ENCODE measurements at regions not wholly inside any gene's neighbourhood (a gene's known extent, or its start where the extent isn't known, plus 50 kb on each side); places are given as distances from the start of the nearest gene placed in this dataset.

DNA sequence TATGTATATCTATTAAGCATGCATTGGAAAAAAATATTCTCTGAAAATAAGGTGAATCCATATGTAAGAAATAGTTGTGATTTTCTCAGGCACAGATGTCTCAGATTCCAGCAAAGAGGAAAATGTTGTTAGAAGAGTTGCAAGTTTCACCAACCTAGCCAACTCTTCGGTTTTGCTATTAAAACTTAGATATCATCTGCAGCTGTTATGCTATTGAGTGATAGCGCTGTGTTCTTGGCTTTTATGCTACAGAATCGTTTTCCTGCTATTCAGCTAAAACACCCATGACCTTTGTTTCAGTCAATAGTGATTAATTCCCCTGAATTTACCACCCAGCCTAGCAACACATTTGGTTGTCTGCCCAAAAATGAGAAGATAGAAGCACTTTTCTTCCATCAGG lies 795.6 kb upstream of the ANO3 start:
- no peaks in the 10 kb centered on the region for H3K9me3 ChIP-seq
- H3K4me1 ChIP-seq, result no peaks in the 10 kb centered on the region
- H3K27me3 ChIP-seq, result no peaks in the 10 kb centered on the region
- DNase-seq, result no peak
- no peak overlapping the region for H3K4me3 ChIP-seq
- TF ChIP-seq, protein P1, sequence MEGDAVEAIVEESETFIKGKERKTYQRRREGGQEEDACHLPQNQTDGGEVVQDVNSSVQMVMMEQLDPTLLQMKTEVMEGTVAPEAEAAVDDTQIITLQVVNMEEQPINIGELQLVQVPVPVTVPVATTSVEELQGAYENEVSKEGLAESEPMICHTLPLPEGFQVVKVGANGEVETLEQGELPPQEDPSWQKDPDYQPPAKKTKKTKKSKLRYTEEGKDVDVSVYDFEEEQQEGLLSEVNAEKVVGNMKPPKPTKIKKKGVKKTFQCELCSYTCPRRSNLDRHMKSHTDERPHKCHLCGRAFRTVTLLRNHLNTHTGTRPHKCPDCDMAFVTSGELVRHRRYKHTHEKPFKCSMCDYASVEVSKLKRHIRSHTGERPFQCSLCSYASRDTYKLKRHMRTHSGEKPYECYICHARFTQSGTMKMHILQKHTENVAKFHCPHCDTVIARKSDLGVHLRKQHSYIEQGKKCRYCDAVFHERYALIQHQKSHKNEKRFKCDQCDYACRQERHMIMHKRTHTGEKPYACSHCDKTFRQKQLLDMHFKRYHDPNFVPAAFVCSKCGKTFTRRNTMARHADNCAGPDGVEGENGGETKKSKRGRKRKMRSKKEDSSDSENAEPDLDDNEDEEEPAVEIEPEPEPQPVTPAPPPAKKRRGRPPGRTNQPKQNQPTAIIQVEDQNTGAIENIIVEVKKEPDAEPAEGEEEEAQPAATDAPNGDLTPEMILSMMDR (IDR thresholded peaks at IDR 0.05), result no peak
- H3K27ac ChIP-seq, result no peak overlapping the region
- H3K36me3 ChIP-seq, result no peaks in the 10 kb centered on the region
- intact Hi-C loops (cut with DNase I; ENCODE audit: low total_unique reads), result no loop called here

DNA sequence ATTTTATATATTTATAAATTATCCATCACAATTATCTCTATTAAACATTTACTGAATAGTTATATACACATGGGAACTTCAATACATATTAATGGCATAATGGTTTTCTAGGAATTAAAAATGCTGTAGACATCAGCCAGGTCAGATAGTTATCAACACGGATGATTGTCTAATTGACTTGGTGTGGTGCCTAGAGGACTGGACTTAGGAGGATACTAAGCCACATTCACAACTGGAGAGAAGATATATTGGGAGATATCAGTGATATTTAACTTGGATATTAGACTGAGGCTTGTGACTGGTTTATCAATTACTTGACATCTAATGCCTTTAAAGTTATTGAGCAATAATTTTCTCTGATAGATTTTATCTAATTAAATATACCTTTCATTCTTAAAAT lies 794.5 kb upstream of the ANO3 start:
- Histone ChIP-seq H3K9me3 (no peaks in the 10 kb centered on the region), H3K27me3 (no peaks in the 10 kb centered on the region), H3K27ac (no peak overlapping the region), H3K4me3 (no peak overlapping the region), H3K36me3 (no peaks in the 10 kb centered on the region), H3K4me1 (no peaks in the 10 kb centered on the region)
- TF ChIP-seq, protein P1 (IDR thresholded peaks at IDR 0.05), result no peak
- intact Hi-C loops (cut with DNase I; ENCODE audit: low total_unique reads), result no loop called here
- no peak for DNase-seq

DNA sequence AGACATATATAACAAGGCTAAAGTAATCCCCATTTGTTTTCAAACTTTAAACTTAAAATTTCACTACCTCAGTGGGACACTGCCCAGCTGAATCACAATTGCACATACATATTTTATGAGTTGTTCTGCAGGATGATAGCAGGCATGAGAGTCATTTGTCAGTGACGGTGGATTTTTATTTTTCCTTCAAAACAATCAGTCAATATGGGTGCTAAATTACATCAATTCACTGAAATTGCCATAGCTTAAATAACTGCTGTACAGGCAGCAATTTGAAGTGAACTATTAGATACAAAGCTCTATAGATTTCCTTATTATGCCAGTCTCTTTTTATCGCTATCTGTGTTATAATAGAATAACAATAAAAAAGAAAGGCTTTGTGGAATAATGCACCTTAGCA lies 784.6 kb upstream of the ANO3 start:
- no peaks in the 10 kb centered on the region for H3K27me3 ChIP-seq
- no peak overlapping the region for H3K4me3 ChIP-seq
- no peak overlapping the region for H3K27ac ChIP-seq
- H3K4me1 ChIP-seq, result no peaks in the 10 kb centered on the region
- TF ChIP-seq, protein P1 (IDR thresholded peaks at IDR 0.05), result no peak
- H3K9me3 ChIP-seq, result no peaks in the 10 kb centered on the region
- H3K36me3 ChIP-seq, result no peaks in the 10 kb centered on the region
- DNase-seq, result no peak
- intact Hi-C loops (cut with DNase I; ENCODE audit: low total_unique reads), result no loop called here

DNA sequence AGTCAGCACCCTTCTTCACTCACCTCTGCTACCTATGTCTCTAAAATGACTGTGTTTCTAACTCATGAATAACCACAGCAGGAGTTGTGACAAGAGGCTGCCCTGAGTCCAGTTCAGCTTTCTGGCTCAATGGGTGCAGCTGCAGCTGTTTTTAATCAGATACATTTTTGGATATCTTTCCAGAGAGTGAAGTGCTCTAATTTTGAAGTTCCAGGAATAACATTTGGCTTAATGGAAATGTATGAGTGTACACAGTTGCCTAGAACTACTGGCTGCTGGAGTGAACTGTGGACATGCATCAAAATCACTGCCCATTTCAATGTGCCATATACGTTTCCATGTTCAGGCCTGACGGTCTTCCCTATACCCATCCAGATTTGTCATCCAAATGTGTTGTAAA lies 769.5 kb upstream of the ANO3 start:
- H3K4me1 ChIP-seq, result no peaks in the 10 kb centered on the region
- intact Hi-C loops (cut with DNase I; ENCODE audit: low total_unique reads), result no loop called here
- H3K9me3 ChIP-seq, result no peaks in the 10 kb centered on the region
- TF ChIP-seq, protein P1 (IDR thresholded peaks at IDR 0.05), result no peak
- H3K27ac ChIP-seq, result no peak overlapping the region
- H3K4me3 ChIP-seq, result no peak overlapping the region
- peak in 1 of 2 donors; percentile 27 for DNase-seq
- no peaks in the 10 kb centered on the region for H3K27me3 ChIP-seq
- H3K36me3 ChIP-seq, result no peaks in the 10 kb centered on the region

DNA sequence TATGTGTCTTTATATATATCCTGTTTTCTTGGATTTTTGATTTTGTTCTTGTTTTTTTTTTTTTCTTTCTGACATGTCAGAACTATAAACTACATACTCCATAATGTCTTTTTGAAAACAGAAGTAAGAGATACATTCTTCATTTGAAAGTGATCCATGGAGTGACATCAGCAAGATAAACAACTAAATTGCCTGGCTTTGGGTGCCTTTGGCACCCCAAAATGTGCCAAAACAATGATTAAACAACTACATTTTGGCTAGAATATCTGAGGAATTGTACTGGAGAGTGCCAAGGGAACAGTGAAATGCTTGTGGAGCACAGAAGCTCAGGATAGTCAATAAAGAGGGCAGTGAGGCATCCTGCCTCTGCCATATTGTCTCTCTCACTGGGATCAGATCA lies 766.1 kb upstream of the ANO3 start:
- TF ChIP-seq, protein P1 (IDR thresholded peaks at IDR 0.05), result no peak
- H3K4me3 ChIP-seq, result no peak overlapping the region
- H3K36me3 ChIP-seq, result no peaks in the 10 kb centered on the region
- H3K9me3 ChIP-seq, result no peaks in the 10 kb centered on the region
- intact Hi-C loops (cut with DNase I; ENCODE audit: low total_unique reads), result no loop called here
- H3K4me1 ChIP-seq, result no peaks in the 10 kb centered on the region
- no peak for DNase-seq
- H3K27me3 ChIP-seq, result no peaks in the 10 kb centered on the region
- H3K27ac ChIP-seq, result no peak overlapping the region
